Colonic mucosa (tissue), 4 donors: ENCODE measurements at regions not wholly inside any gene's neighbourhood (a gene's known extent, or its start where the extent isn't known, plus 50 kb on each side); places are given as distances from the start of the nearest gene placed in this dataset.

Source experiments
- DNase-seq: peaks from one replicate; pipeline ENCODE4 v3.0.0-alpha.2; 2020
- H3K27ac ChIP-seq: fragments of 200-600 bp; one replicate; pipeline ENCODE4 v1.8.0; 2021
- H3K27me3 ChIP-seq: fragments of 200-600 bp; one replicate; pipeline ENCODE4 v1.8.0; 2021
- H3K36me3 ChIP-seq: fragments of 200-600 bp; one replicate; pipeline ENCODE4 v1.8.0; 2021
- H3K4me1 ChIP-seq: fragments of 200-600 bp; one replicate; pipeline ENCODE4 v1.8.0; 2021; ENCODE audit warnings: mild to moderate bottlenecking
- H3K4me3 ChIP-seq: fragments of 200-600 bp; one replicate; pipeline ENCODE4 v1.8.0; 2021
- H3K9ac ChIP-seq, 2 donors: one replicate each; pipeline ENCODE4 v1.7.0; 2013; ENCODE audit warnings: control low read depth in 2 of 2, low read depth in 2 of 2, low read length in 2 of 2
- H3K9me3 ChIP-seq: fragments of 200-600 bp; one replicate; pipeline ENCODE4 v1.8.0; 2021
- CTCF ChIP-seq: fragments of 200-600 bp; IDR thresholded peaks from one replicate; pipeline ENCODE4 v1.8.0; 2022; ENCODE audit warnings: antibody characterized with exemption, mild to moderate bottlenecking
- intact Hi-C: fragments of 100-400 bp; cut with DNase I; formaldehyde crosslinking; loops from one replicate; pipeline ENCODE4 v1.14.1; 2022
- donor health status: healthy.
- donor health status: DM: no; HTN: no; CAD: no.
- donor health status: DM: no; HTN: no; CAD: no.

GRCh38 chrX:4978613-4979012 is 1250.1 kb downstream of the NLGN4X start:
- no peak overlapping the region for H3K9ac ChIP-seq
- H3K27ac ChIP-seq: no peak overlapping the region
- no peaks in the 10 kb centered on the region for H3K9me3 ChIP-seq
- intact Hi-C loops: no loop called here
- H3K36me3 ChIP-seq: no peaks in the 10 kb centered on the region
- TF ChIP-seq CTCF: no peak
- no peak overlapping the region for H3K4me3 ChIP-seq
- DNase-seq: no peak
- no peaks in the 10 kb centered on the region for H3K27me3 ChIP-seq
- H3K4me1 ChIP-seq: no peaks in the 10 kb centered on the region

- no peak for DNase-seq
- Histone ChIP-seq H3K27ac (no peak overlapping the region), H3K36me3 (no peaks in the 10 kb centered on the region), H3K9me3 (no peaks in the 10 kb centered on the region), H3K4me1 (no peaks in the 10 kb centered on the region), H3K27me3 (no peaks in the 10 kb centered on the region), H3K9ac (no peak overlapping the region), H3K4me3 (no peak overlapping the region)
- TF ChIP-seq CTCF: no peak
- intact Hi-C loops: no loop called here
These were observed 1257.0 kb downstream of the NLGN4X start for GRCh38 chrX:4971646-4972045.

- intact Hi-C loops: no loop called here
- DNase-seq: no peak
- Histone ChIP-seq H3K9ac (no peak overlapping the region), H3K4me3 (no peak overlapping the region), H3K27ac (no peak overlapping the region), H3K36me3 (no peaks in the 10 kb centered on the region), H3K27me3 (no peaks in the 10 kb centered on the region), H3K9me3 (no peaks in the 10 kb centered on the region), H3K4me1 (no peaks in the 10 kb centered on the region)
- no peak for TF ChIP-seq CTCF
These were observed 1250.7 kb upstream of the PRKX start for GRCh38 chrX:4964112-4964511.

- H3K4me1 ChIP-seq: no peaks in the 10 kb centered on the region
- H3K36me3 ChIP-seq: no peaks in the 10 kb centered on the region
- intact Hi-C loops: no loop called here
- no peak overlapping the region for H3K4me3 ChIP-seq
- DNase-seq: no peak
- TF ChIP-seq CTCF: no peak
- no peaks in the 10 kb centered on the region for H3K27me3 ChIP-seq
- H3K9ac ChIP-seq: no peak overlapping the region
- H3K9me3 ChIP-seq: no peaks in the 10 kb centered on the region
- H3K27ac ChIP-seq: no peak overlapping the region
These were observed 1250.0 kb upstream of the PRKX start for GRCh38 chrX:4963432-4963831.

GRCh38 chrX:4944767-4945166 is 1231.3 kb upstream of the PRKX start:
- Histone ChIP-seq H3K36me3 (no peaks in the 10 kb centered on the region), H3K9ac (no peak overlapping the region), H3K27ac (no peak overlapping the region), H3K27me3 (no peaks in the 10 kb centered on the region), H3K4me1 (no peaks in the 10 kb centered on the region), H3K9me3 (no peaks in the 10 kb centered on the region), H3K4me3 (no peak overlapping the region)
- intact Hi-C loops: no loop called here
- TF ChIP-seq CTCF: no peak
- no peak for DNase-seq

GRCh38 chrX:4936315-4936714 is 1222.9 kb upstream of the PRKX start:
- Histone ChIP-seq H3K9me3 (no peaks in the 10 kb centered on the region), H3K36me3 (no peaks in the 10 kb centered on the region), H3K27me3 (no peaks in the 10 kb centered on the region), H3K4me3 (no peak overlapping the region), H3K9ac (no peak overlapping the region), H3K27ac (no peak overlapping the region), H3K4me1 (no peaks in the 10 kb centered on the region)
- intact Hi-C loops: no loop called here
- DNase-seq: no peak
- no peak for TF ChIP-seq CTCF
